GM10266 (cell line): ENCODE measurements at regions not wholly inside any gene's neighbourhood (a gene's known extent, or its start where the extent isn't known, plus 50 kb on each side); places are given as distances from the start of the nearest gene placed in this dataset.
"Not testable (repeated sequence)": the region's sequence is repeated elsewhere in the genome, so short reads cannot be mapped to it uniquely, and the experiment has no call there.

Source experiments
- DNase-seq: peaks from one replicate; pipeline ENCODE4 v3.0.0; 2012; ENCODE audit errors: extremely low spot score
- TF ChIP-seq, protein P1 (sequence below): IDR thresholded peaks from 2 replicates; pipeline ENCODE4 v1.5.1; 2012; ENCODE audit warnings: mild to moderate bottlenecking, low read depth; ENCODE audit not compliant: control insufficient read depth, insufficient read depth; ENCODE audit errors: missing control alignments

DNA sequence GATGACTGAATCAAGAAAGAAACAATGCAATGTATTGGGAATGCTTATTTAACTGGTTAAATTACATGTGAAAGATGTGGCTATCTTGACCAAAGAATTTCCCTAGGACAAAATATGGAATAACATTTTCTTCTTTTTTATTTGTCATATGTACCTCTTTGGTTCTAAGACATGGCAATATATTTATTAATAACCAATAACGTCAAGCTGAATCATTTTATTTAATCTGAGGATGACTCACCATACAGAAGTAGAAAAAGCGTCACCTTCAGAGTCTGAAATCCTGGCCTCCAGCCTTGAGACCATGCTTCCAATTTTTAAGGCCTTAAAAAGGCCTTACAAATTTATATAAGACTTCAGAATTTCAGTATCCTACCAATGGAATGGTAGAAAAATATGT is 1464.9 kb downstream of the SUCLG1 start:
- no peak for DNase-seq
- TF ChIP-seq, protein P1, sequence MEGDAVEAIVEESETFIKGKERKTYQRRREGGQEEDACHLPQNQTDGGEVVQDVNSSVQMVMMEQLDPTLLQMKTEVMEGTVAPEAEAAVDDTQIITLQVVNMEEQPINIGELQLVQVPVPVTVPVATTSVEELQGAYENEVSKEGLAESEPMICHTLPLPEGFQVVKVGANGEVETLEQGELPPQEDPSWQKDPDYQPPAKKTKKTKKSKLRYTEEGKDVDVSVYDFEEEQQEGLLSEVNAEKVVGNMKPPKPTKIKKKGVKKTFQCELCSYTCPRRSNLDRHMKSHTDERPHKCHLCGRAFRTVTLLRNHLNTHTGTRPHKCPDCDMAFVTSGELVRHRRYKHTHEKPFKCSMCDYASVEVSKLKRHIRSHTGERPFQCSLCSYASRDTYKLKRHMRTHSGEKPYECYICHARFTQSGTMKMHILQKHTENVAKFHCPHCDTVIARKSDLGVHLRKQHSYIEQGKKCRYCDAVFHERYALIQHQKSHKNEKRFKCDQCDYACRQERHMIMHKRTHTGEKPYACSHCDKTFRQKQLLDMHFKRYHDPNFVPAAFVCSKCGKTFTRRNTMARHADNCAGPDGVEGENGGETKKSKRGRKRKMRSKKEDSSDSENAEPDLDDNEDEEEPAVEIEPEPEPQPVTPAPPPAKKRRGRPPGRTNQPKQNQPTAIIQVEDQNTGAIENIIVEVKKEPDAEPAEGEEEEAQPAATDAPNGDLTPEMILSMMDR: no peak

- DNase-seq: no peak
- TF ChIP-seq, protein P1: no peak
These were observed 1465.5 kb downstream of the SUCLG1 start for GRCh38 chr2:82993609-82994008.

- TF ChIP-seq, protein P1: no peak
- no peak for DNase-seq
These were observed 1466.1 kb downstream of the SUCLG1 start for GRCh38 chr2:82992968-82993367.

DNA sequence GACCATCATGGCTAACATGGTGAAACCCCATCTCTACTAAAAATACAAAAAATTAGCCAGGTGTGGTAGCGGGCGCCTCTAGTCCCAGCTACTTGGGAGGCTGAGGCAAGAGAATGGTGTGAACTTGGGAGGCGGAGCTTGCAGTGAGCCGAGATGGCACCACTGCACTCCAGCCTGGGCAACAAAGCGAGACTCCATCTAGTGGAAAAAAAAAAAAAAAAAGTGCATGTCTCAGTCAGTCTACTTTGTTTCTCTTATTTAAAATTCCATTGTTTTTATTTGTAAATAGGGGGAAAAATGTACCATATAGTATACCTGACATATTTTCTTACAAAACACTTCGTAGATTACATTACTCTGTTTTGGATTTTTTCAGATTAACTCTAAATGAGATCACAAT is 1471.4 kb downstream of the SUCLG1 start:
- DNase-seq: not testable (repeated sequence)

- no peak for DNase-seq
- TF ChIP-seq, protein P1: no peak
These were observed 1472.2 kb downstream of the SUCLG1 start for GRCh38 chr2:82986899-82987298.

DNA sequence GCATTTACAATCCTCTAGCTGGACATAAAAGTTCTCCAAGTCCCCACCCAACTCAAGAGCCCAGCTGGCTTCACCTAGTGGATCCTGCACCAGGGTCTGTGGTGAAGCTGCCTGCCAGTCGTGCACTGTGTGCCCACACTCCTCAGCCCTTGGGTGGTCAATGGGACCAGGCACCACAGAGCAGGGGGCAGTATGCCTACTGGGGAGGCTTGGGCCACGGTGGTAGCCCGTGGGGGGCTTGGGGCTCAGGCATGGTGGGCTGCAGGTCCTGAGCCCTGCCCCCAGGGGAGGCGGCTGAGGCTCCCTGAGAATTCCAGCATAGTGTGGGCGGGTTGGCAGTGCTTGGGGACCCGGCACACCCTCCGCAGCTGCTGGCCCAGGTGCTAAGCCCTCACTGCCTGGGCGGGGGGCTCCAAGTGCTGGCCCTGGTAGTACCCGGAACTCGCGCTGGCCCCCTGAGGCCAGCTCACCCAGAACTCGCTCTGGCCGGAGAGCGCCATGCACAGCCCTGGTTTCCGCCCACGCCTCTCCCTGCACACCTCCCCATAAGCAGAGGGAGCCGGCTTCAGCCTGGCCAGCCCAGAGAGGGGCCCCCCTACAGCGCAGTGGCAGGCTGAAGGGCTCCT is 1473.4 kb downstream of the SUCLG1 start:
- DNase-seq: no peak
- TF ChIP-seq, protein P1: no peak

DNA sequence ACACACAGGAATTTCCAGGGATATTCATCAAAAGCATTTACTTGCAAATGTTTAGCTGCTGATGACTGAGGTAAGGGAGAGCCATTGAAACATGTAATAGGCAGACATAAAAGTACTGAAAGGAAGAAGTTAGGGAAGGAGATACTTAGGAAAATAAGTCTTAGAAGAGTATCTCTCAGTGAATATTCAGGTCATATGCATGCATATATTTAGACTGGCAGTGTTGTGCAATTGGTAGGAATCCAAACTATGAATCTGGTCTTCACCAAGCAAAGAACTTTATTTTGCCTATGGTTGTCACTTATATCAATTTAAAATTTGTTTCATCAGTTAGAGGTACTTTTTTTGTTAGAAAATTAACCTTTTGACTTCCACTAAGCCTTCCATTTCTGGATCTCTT is 1490.7 kb downstream of the SUCLG1 start:
- no peak for DNase-seq
- TF ChIP-seq, protein P1: no peak

DNA sequence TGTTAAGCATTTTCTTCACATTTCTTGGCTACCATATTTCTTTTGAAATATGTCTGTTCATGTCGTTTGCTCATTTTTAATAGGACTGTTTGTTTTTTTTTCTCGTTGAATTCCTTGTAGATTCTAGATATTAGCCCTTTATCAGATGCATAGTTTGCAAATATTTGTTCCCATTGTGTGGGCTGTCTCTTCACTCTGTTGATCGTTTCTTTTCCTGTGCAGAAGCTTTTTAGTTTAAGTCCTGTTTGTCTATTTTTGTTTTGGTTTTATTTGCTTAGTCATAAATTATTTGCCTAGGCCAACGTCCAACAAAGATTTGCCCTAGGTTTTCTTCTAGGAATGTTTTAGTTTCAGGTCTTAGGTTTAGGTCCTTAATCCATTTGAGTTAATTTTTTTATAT is 1494.7 kb downstream of the SUCLG1 start:
- DNase-seq: no peak
- TF ChIP-seq, protein P1: no peak
